ENCODE measurements at regions not wholly inside any gene's neighbourhood (a gene's known extent, or its start where the extent isn't known, plus 50 kb on each side); places are given as distances from the start of the nearest gene placed in this dataset.

GRCh38 chr6:99192561-99192960 is 156.9 kb downstream of the FAXC start:
- H3F3A ChIP-seq (replicated peaks; ENCODE audit: insufficient read depth) = no peaks in the 10 kb centered on the region
- POLR2A ChIA-PET = no interaction called here
- WGBS (ENCODE audit: low lambda C conversion rate) = 15% methylated on average over 4 of the region's 4 CpGs
- no peak overlapping the region for H3K27ac ChIP-seq (ENCODE audit: low read depth in 2 of 2, low read length in 1 of 2)
- H3K79me2 ChIP-seq (ENCODE audit: insufficient read depth) = no peaks in the 10 kb centered on the region
- no peaks in the 10 kb centered on the region for H3K36me3 ChIP-seq (replicated peaks in 1 of 2; ENCODE audit: control insufficient read depth in 1 of 2, insufficient read depth in 2 of 2, low read length in 1 of 2)
- H3K27me3 ChIP-seq (ENCODE audit: insufficient read depth) = no peaks in the 10 kb centered on the region
- no peak overlapping the region for H2AFZ ChIP-seq (ENCODE audit: low read depth)
- no peak overlapping the region for H3K9ac ChIP-seq
- H3K4me2 ChIP-seq = no peak overlapping the region
- H4K20me1 ChIP-seq (ENCODE audit: insufficient read depth) = no peaks in the 10 kb centered on the region
- no peak for DNase-seq
- CTCF ChIA-PET = no interaction called here
- H3K4me3 ChIP-seq (ENCODE audit: low read depth in 2 of 2, low read length in 1 of 2) = no peak overlapping the region
- no peaks in the 10 kb centered on the region for H3K9me3 ChIP-seq
- H3K9me2 ChIP-seq = no peaks in the 10 kb centered on the region
- H3K4me1 ChIP-seq (ENCODE audit: control insufficient read depth in 1 of 2, insufficient read depth in 2 of 2, low read depth in 1 of 2, low read length in 1 of 2) = no peaks in the 10 kb centered on the region
- TF ChIP-seq GABPA (IDR thresholded peaks at IDR 0.05; ENCODE audit: low read depth) = no peak
- no peak for TF ChIP-seq MEF2A (IDR thresholded peaks at IDR 0.05; ENCODE audit: borderline replicate concordance, low read depth)
- no peak for TF ChIP-seq FOXM1 (IDR thresholded peaks at IDR 0.05; ENCODE audit: low read depth)
- TF ChIP-seq CTCF (IDR thresholded peaks at IDR 0.05) = no peak
- TF ChIP-seq NFIC (IDR thresholded peaks at IDR 0.05; ENCODE audit: borderline replicate concordance) = no peak

GRCh38 chr6:99189823-99190721 is 159.4 kb downstream of the FAXC start:
- Histone ChIP-seq H3K4me1 (ENCODE audit: control insufficient read depth in 1 of 2, insufficient read depth in 2 of 2, low read depth in 1 of 2, low read length in 1 of 2) (no peaks in the 10 kb centered on the region; a peak in 1 of 4 replicates), H2AFZ (ENCODE audit: low read depth) (no peak overlapping the region), H3K27me3 (ENCODE audit: insufficient read depth) (no peaks in the 10 kb centered on the region), H3K27ac (ENCODE audit: low read depth in 2 of 2, low read length in 1 of 2) (no peak overlapping the region), H3K9me3 (no peaks in the 10 kb centered on the region), H3K79me2 (ENCODE audit: insufficient read depth) (no peaks in the 10 kb centered on the region), H3K9ac (no peak overlapping the region), H3K4me3 (ENCODE audit: low read depth in 2 of 2, low read length in 1 of 2) (no peak overlapping the region), H3K9me2 (no peaks in the 10 kb centered on the region), H3K4me2 (no peak overlapping the region), H4K20me1 (ENCODE audit: insufficient read depth) (no peaks in the 10 kb centered on the region), H3F3A (replicated peaks; ENCODE audit: insufficient read depth) (no peaks in the 10 kb centered on the region), H3K36me3 (replicated peaks in 1 of 2; ENCODE audit: control insufficient read depth in 1 of 2, insufficient read depth in 2 of 2, low read length in 1 of 2) (no peaks in the 10 kb centered on the region)
- no peak for DNase-seq
- no peak for TF ChIP-seq GATA2 (CRISPR knock-in tag; IDR thresholded peaks at IDR 0.05)
- no peak for TF ChIP-seq JUND (IDR thresholded peaks at IDR 0.05)
- no peak for TF ChIP-seq IRF3 (IDR thresholded peaks at IDR 0.05; ENCODE audit: low read depth, low read length)
- TF ChIP-seq POLR2AphosphoS5 (IDR thresholded peaks at IDR 0.05; ENCODE audit: low read depth, low read length) = no peak
- CTCF ChIA-PET = no interaction called here
- POLR2A ChIA-PET = no interaction called here
- 24% methylated on average over 7 of the region's 7 CpGs for WGBS (ENCODE audit: low lambda C conversion rate)
